ENCODE measurements at regions not wholly inside any gene's neighbourhood (a gene's known extent, or its start where the extent isn't known, plus 50 kb on each side); places are given as distances from the start of the nearest gene placed in this dataset.
"Not testable (repeated sequence)": the region's sequence is repeated elsewhere in the genome, so short reads cannot be mapped to it uniquely, and the experiment has no call there.

GRCh38 chr21:23644768-23645167, 1962.5 kb downstream of the MRPL39 start:
- no peak for DNase-seq

- no peak for DNase-seq
These were observed 1967.6 kb downstream of the MRPL39 start for GRCh38 chr21:23639721-23640120.

GRCh38 chr21:23638131-23638695, 1969.1 kb downstream of the MRPL39 start:
- DNase-seq, result no peak

- DNase-seq, result no peak
These were observed 1973.8 kb downstream of the MRPL39 start for GRCh38 chr21:23633447-23633940.

- DNase-seq, result no peak
These were observed 1983.0 kb downstream of the MRPL39 start for GRCh38 chr21:23624281-23624680.

GRCh38 chr21:23613014-23613413, 1994.3 kb downstream of the MRPL39 start:
- no peak for DNase-seq

- DNase-seq, result no peak
These were observed 1995.1 kb downstream of the MRPL39 start for GRCh38 chr21:23612210-23612609.

GRCh38 chr21:23607782-23608431, 1999.4 kb downstream of the MRPL39 start:
- no peak for DNase-seq

- DNase-seq, result no peak
These were observed 2005.7 kb downstream of the MRPL39 start for GRCh38 chr21:23601549-23601948.

- no peak for DNase-seq
These were observed 2013.7 kb downstream of the MRPL39 start for GRCh38 chr21:23593582-23593981.

- DNase-seq, result no peak
These were observed 2021.9 kb downstream of the MRPL39 start for GRCh38 chr21:23585419-23585818.

GRCh38 chr21:23579573-23579972, 2027.7 kb downstream of the MRPL39 start:
- no peak for DNase-seq

- peak; percentile 18 for DNase-seq
These were observed 2029.3 kb downstream of the MRPL39 start for GRCh38 chr21:23578027-23578426.

- no peak for DNase-seq
These were observed 2032.3 kb downstream of the MRPL39 start for GRCh38 chr21:23574932-23575331.

- DNase-seq, result not testable (repeated sequence)
These were observed 2058.4 kb downstream of the MRPL39 start for GRCh38 chr21:23548924-23549323.

GRCh38 chr21:23543333-23543732, 2063.9 kb downstream of the MRPL39 start:
- no peak for DNase-seq

- DNase-seq, result no peak
These were observed 2065.2 kb downstream of the MRPL39 start for GRCh38 chr21:23542097-23542496.

- no peak for DNase-seq
These were observed 2065.7 kb downstream of the MRPL39 start for GRCh38 chr21:23541571-23541970.

- DNase-seq, result no peak
These were observed 2072.4 kb downstream of the MRPL39 start for GRCh38 chr21:23534850-23535249.

GRCh38 chr21:23531444-23531843, 2075.8 kb downstream of the MRPL39 start:
- DNase-seq, result no peak

- no peak for DNase-seq
These were observed 2082.6 kb downstream of the MRPL39 start for GRCh38 chr21:23524685-23525084.

- no peak for DNase-seq
These were observed 2084.5 kb downstream of the MRPL39 start for GRCh38 chr21:23522751-23523150.

- DNase-seq, result no peak
These were observed 2099.8 kb downstream of the MRPL39 start for GRCh38 chr21:23507501-23507900.

- DNase-seq, result no peak
These were observed 2110.6 kb downstream of the MRPL39 start for GRCh38 chr21:23496729-23497128.

- no peak for DNase-seq
These were observed 2119.0 kb downstream of the MRPL39 start for GRCh38 chr21:23488245-23488644.

All from NCI-H1092 treated with DMSO at 0.1 percent for 48 hours (cell line).